Forelimb muscle (tissue), 1 donor: ENCODE measurements at regions not wholly inside any gene's neighbourhood (a gene's known extent, or its start where the extent isn't known, plus 50 kb on each side); places are given as distances from the start of the nearest gene placed in this dataset.

Experiments used
- DNase-seq: peaks from one replicate; pipeline ENCODE4 v3.0.0-alpha.2; 2013; ENCODE audit warnings: low read depth

GRCh38 chr1:195415584-195415983 is 1192.7 kb downstream of the KCNT2 start:
- no peak for DNase-seq

- DNase-seq: no peak
These were observed 1213.7 kb downstream of the KCNT2 start for GRCh38 chr1:195394567-195394966.

GRCh38 chr1:195376190-195376589 is 1232.0 kb downstream of the KCNT2 start:
- no peak for DNase-seq

GRCh38 chr1:195373856-195374255 is 1234.4 kb downstream of the KCNT2 start:
- DNase-seq: peak; percentile 74

- DNase-seq: no peak
These were observed 1263.1 kb downstream of the KCNT2 start for GRCh38 chr1:195345149-195345548.

GRCh38 chr1:195337646-195338045 is 1270.6 kb downstream of the KCNT2 start:
- DNase-seq: no peak

- no peak for DNase-seq
These were observed 1271.4 kb downstream of the KCNT2 start for GRCh38 chr1:195336812-195337211.

- DNase-seq: no peak
These were observed 1272.7 kb downstream of the KCNT2 start for GRCh38 chr1:195335541-195335940.

- no peak for DNase-seq
These were observed 1276.1 kb downstream of the KCNT2 start for GRCh38 chr1:195332102-195332501.

- DNase-seq: no peak
These were observed 1279.6 kb downstream of the KCNT2 start for GRCh38 chr1:195328681-195329080.

GRCh38 chr1:195328102-195328501 is 1280.1 kb downstream of the KCNT2 start:
- DNase-seq: no peak

GRCh38 chr1:195327361-195327760 is 1280.9 kb downstream of the KCNT2 start:
- DNase-seq: no peak

- no peak for DNase-seq
These were observed 1281.9 kb downstream of the KCNT2 start for GRCh38 chr1:195326325-195326724.

GRCh38 chr1:195325181-195325580 is 1283.1 kb downstream of the KCNT2 start:
- no peak for DNase-seq

- peak; percentile 25 for DNase-seq
These were observed 1302.0 kb downstream of the KCNT2 start for GRCh38 chr1:195306281-195306680.

- no peak for DNase-seq
These were observed 1313.3 kb downstream of the KCNT2 start for GRCh38 chr1:195294911-195295310.

- no peak for DNase-seq
These were observed 1329.6 kb downstream of the KCNT2 start for GRCh38 chr1:195278644-195279043.

- DNase-seq: no peak
These were observed 1332.5 kb downstream of the KCNT2 start for GRCh38 chr1:195275710-195276109.

- DNase-seq: no peak
These were observed 1356.3 kb downstream of the KCNT2 start for GRCh38 chr1:195251900-195252299.

- DNase-seq: no peak
These were observed 1364.7 kb downstream of the KCNT2 start for GRCh38 chr1:195243492-195243891.

- no peak for DNase-seq
These were observed 1367.2 kb downstream of the KCNT2 start for GRCh38 chr1:195241066-195241465.

GRCh38 chr1:195238313-195238712 is 1369.9 kb downstream of the KCNT2 start:
- no peak for DNase-seq

- DNase-seq: peak; percentile 38
These were observed 1371.0 kb downstream of the KCNT2 start for GRCh38 chr1:195236991-195237889.
